ES-I3 (cell line): ENCODE measurements at regions not wholly inside any gene's neighbourhood (a gene's known extent, or its start where the extent isn't known, plus 50 kb on each side); places are given as distances from the start of the nearest gene placed in this dataset.

Source experiments
- H3K36me3 ChIP-seq: 2 replicates; pipeline ENCODE4 v1.6.1; 2013; ENCODE audit warnings: mild to moderate bottlenecking, low read length, control low read depth, moderate library complexity; ENCODE audit not compliant: insufficient read depth
- H3K4me1 ChIP-seq: 2 replicates; pipeline ENCODE4 v1.6.1; 2013; ENCODE audit warnings: mild to moderate bottlenecking, control low read depth, low read length; ENCODE audit not compliant: insufficient read depth
- H3K9ac ChIP-seq: 2 replicates; pipeline ENCODE4 v1.6.1; 2013; ENCODE audit warnings: low read depth, mild to moderate bottlenecking, low read length, moderate library complexity
- H3K9me3 ChIP-seq: 2 replicates; pipeline ENCODE4 v1.6.1; 2013; ENCODE audit warnings: mild to moderate bottlenecking, low read length, moderate library complexity; ENCODE audit not compliant: control insufficient read depth, insufficient read depth

GRCh38 chr22:47628477-47629272, 866.2 kb downstream of the TBC1D22A start:
- H3K9ac ChIP-seq: no peak overlapping the region
- no peaks in the 10 kb centered on the region for H3K9me3 ChIP-seq
- H3K4me1 ChIP-seq: no peaks in the 10 kb centered on the region
- no peaks in the 10 kb centered on the region for H3K36me3 ChIP-seq

GRCh38 chr22:47627556-47628253, 865.3 kb downstream of the TBC1D22A start:
- H3K9me3 ChIP-seq: no peaks in the 10 kb centered on the region
- H3K36me3 ChIP-seq: no peaks in the 10 kb centered on the region
- H3K9ac ChIP-seq: no peak overlapping the region
- H3K4me1 ChIP-seq: no peaks in the 10 kb centered on the region

- no peaks in the 10 kb centered on the region for H3K36me3 ChIP-seq
- no peaks in the 10 kb centered on the region for H3K9me3 ChIP-seq
- no peaks in the 10 kb centered on the region for H3K4me1 ChIP-seq
- no peak overlapping the region for H3K9ac ChIP-seq
Observed at GRCh38 chr22:47626428-47627390, 864.3 kb downstream of the TBC1D22A start.

- Histone ChIP-seq H3K9ac (no peak overlapping the region), H3K36me3 (no peaks in the 10 kb centered on the region), H3K9me3 (no peaks in the 10 kb centered on the region), H3K4me1 (no peaks in the 10 kb centered on the region)
Observed at GRCh38 chr22:47625531-47626427, 863.3 kb downstream of the TBC1D22A start.

- no peak overlapping the region for H3K9ac ChIP-seq
- H3K4me1 ChIP-seq: no peaks in the 10 kb centered on the region
- no peaks in the 10 kb centered on the region for H3K9me3 ChIP-seq
- H3K36me3 ChIP-seq: no peaks in the 10 kb centered on the region
Observed at GRCh38 chr22:47625013-47625385, 862.5 kb downstream of the TBC1D22A start.

GRCh38 chr22:47624252-47625012, 862.0 kb downstream of the TBC1D22A start:
- Histone ChIP-seq H3K36me3 (no peaks in the 10 kb centered on the region), H3K9me3 (no peaks in the 10 kb centered on the region), H3K4me1 (no peaks in the 10 kb centered on the region), H3K9ac (no peak overlapping the region)

- Histone ChIP-seq H3K9me3 (no peaks in the 10 kb centered on the region), H3K4me1 (no peaks in the 10 kb centered on the region), H3K36me3 (no peaks in the 10 kb centered on the region), H3K9ac (no peak overlapping the region)
Observed at GRCh38 chr22:47623763-47624148, 861.3 kb downstream of the TBC1D22A start.

- H3K36me3 ChIP-seq: no peaks in the 10 kb centered on the region
- no peaks in the 10 kb centered on the region for H3K9me3 ChIP-seq
- no peak overlapping the region for H3K9ac ChIP-seq
- H3K4me1 ChIP-seq: no peaks in the 10 kb centered on the region; the same call in 1 of the 2 replicates
Observed at GRCh38 chr22:47623066-47623762, 860.8 kb downstream of the TBC1D22A start.

- Histone ChIP-seq H3K36me3 (no peaks in the 10 kb centered on the region), H3K4me1 (no peaks in the 10 kb centered on the region; the same call in 1 of the 2 replicates), H3K9me3 (no peaks in the 10 kb centered on the region), H3K9ac (no peak overlapping the region)
Observed at GRCh38 chr22:47622541-47622940, 860.1 kb downstream of the TBC1D22A start.

- H3K4me1 ChIP-seq: no peaks in the 10 kb centered on the region; the same call in 1 of the 2 replicates
- no peak overlapping the region for H3K9ac ChIP-seq
- no peaks in the 10 kb centered on the region for H3K36me3 ChIP-seq
- H3K9me3 ChIP-seq: no peaks in the 10 kb centered on the region
Observed at GRCh38 chr22:47621253-47621652, 858.8 kb downstream of the TBC1D22A start.

GRCh38 chr22:47620391-47620790, 857.9 kb downstream of the TBC1D22A start:
- no peaks in the 10 kb centered on the region; the same call in 1 of the 2 replicates for H3K4me1 ChIP-seq
- H3K9me3 ChIP-seq: no peaks in the 10 kb centered on the region
- no peaks in the 10 kb centered on the region for H3K36me3 ChIP-seq
- no peak overlapping the region for H3K9ac ChIP-seq

GRCh38 chr22:47619631-47620030, 857.2 kb downstream of the TBC1D22A start:
- Histone ChIP-seq H3K4me1 (no peaks in the 10 kb centered on the region; the same call in 1 of the 2 replicates), H3K9ac (no peak overlapping the region), H3K9me3 (no peaks in the 10 kb centered on the region), H3K36me3 (no peaks in the 10 kb centered on the region)
